IPS-NIHi11 (cell line): ENCODE measurements at regions not wholly inside any gene's neighbourhood (a gene's known extent, or its start where the extent isn't known, plus 50 kb on each side); places are given as distances from the start of the nearest gene placed in this dataset.
"Not testable (repeated sequence)": the region's sequence is repeated elsewhere in the genome, so short reads cannot be mapped to it uniquely, and the experiment has no call there.

Source experiments
- DNase-seq: peaks from one replicate; pipeline ENCODE4 v3.0.0; 2012; ENCODE audit warnings: mixed read lengths, low spot score

- no peak for DNase-seq
Measured at GRCh38 chr6:16040628-16040974, 88.3 kb upstream of the MYLIP start.

- DNase-seq: not testable (repeated sequence)
Measured at GRCh38 chr6:16039892-16040627, 88.8 kb upstream of the MYLIP start.

- no peak for DNase-seq
Measured at GRCh38 chr6:16038938-16039337, 89.9 kb upstream of the MYLIP start.

GRCh38 chr6:16035488-16036080 lies 93.3 kb upstream of the MYLIP start:
- DNase-seq: no peak

GRCh38 chr6:16033214-16033613 lies 95.7 kb upstream of the MYLIP start:
- DNase-seq: no peak

- DNase-seq: no peak
Measured at GRCh38 chr6:16031278-16031981, 97.5 kb upstream of the MYLIP start.

GRCh38 chr6:16028966-16029365 lies 99.9 kb upstream of the MYLIP start:
- no peak for DNase-seq

GRCh38 chr6:16020259-16020658 lies 108.6 kb upstream of the MYLIP start:
- no peak for DNase-seq

GRCh38 chr6:16019462-16019861 lies 109.4 kb upstream of the MYLIP start:
- no peak for DNase-seq

- DNase-seq: no peak
Measured at GRCh38 chr6:16018626-16019025, 110.3 kb upstream of the MYLIP start.

- DNase-seq: not testable (repeated sequence)
Measured at GRCh38 chr6:16014325-16014724, 114.6 kb upstream of the MYLIP start.

GRCh38 chr6:16007146-16007545 lies 121.7 kb upstream of the MYLIP start:
- no peak for DNase-seq

- DNase-seq: no peak
Measured at GRCh38 chr6:16006681-16007080, 122.2 kb upstream of the MYLIP start.

- DNase-seq: no peak
Measured at GRCh38 chr6:16004934-16005679, 123.8 kb upstream of the MYLIP start.

GRCh38 chr6:16003197-16003491 lies 125.7 kb upstream of the MYLIP start:
- no peak for DNase-seq

- no peak for DNase-seq
Measured at GRCh38 chr6:16002332-16003196, 126.3 kb upstream of the MYLIP start.

GRCh38 chr6:16001158-16001557 lies 127.7 kb upstream of the MYLIP start:
- no peak for DNase-seq

- no peak for DNase-seq
Measured at GRCh38 chr6:15999201-15999600, 129.7 kb upstream of the MYLIP start.

GRCh38 chr6:15997586-15998388 lies 131.1 kb upstream of the MYLIP start:
- no peak for DNase-seq

GRCh38 chr6:15996030-15996429 lies 132.9 kb upstream of the MYLIP start:
- DNase-seq: no peak

GRCh38 chr6:15995493-15995892 lies 133.4 kb upstream of the MYLIP start:
- DNase-seq: no peak
